Glomerular visceral epithelial cell (primary cell): ENCODE measurements at regions not wholly inside any gene's neighbourhood (a gene's known extent, or its start where the extent isn't known, plus 50 kb on each side); places are given as distances from the start of the nearest gene placed in this dataset.
A peak's percentile ranks its signal among the peaks of the same experiment; 100 is the strongest.
"Not testable (repeated sequence)": the region's sequence is repeated elsewhere in the genome, so short reads cannot be mapped to it uniquely, and the experiment has no call there.

Source experiments
- DNase-seq: peaks from one replicate; pipeline ENCODE4 v3.0.0-alpha.2; 2016; ENCODE audit errors: extremely low spot score

GRCh38 chr5:124126504-124127217, 614.7 kb downstream of the CSNK1G3 start:
- DNase-seq, result peak; percentile 40

GRCh38 chr5:124124711-124125229, 612.8 kb downstream of the CSNK1G3 start:
- no peak for DNase-seq

GRCh38 chr5:124121198-124121597, 609.2 kb downstream of the CSNK1G3 start:
- no peak for DNase-seq

GRCh38 chr5:124114911-124115310, 602.9 kb downstream of the CSNK1G3 start:
- no peak for DNase-seq

GRCh38 chr5:124111886-124112285, 599.9 kb downstream of the CSNK1G3 start:
- DNase-seq, result peak; percentile 6

GRCh38 chr5:124110942-124111341, 599.0 kb downstream of the CSNK1G3 start:
- no peak for DNase-seq

- no peak for DNase-seq
Measured at GRCh38 chr5:124105326-124105725, 593.3 kb downstream of the CSNK1G3 start.

GRCh38 chr5:124104821-124105220, 592.8 kb downstream of the CSNK1G3 start:
- no peak for DNase-seq

- no peak for DNase-seq
Measured at GRCh38 chr5:124104344-124104743, 592.4 kb downstream of the CSNK1G3 start.

GRCh38 chr5:124103671-124104070, 591.7 kb downstream of the CSNK1G3 start:
- peak; percentile 56 for DNase-seq

GRCh38 chr5:124103056-124103455, 591.1 kb downstream of the CSNK1G3 start:
- not testable (repeated sequence) for DNase-seq

- DNase-seq, result no peak
Measured at GRCh38 chr5:124102486-124102885, 590.5 kb downstream of the CSNK1G3 start.

- DNase-seq, result no peak
Measured at GRCh38 chr5:124093658-124094057, 581.7 kb downstream of the CSNK1G3 start.

- no peak for DNase-seq
Measured at GRCh38 chr5:124090115-124090514, 578.1 kb downstream of the CSNK1G3 start.

GRCh38 chr5:124089578-124089977, 577.6 kb downstream of the CSNK1G3 start:
- DNase-seq, result no peak

- no peak for DNase-seq
Measured at GRCh38 chr5:124088289-124089032, 576.5 kb downstream of the CSNK1G3 start.

GRCh38 chr5:124087752-124088151, 575.8 kb downstream of the CSNK1G3 start:
- no peak for DNase-seq

- DNase-seq, result no peak
Measured at GRCh38 chr5:124080256-124080655, 568.3 kb downstream of the CSNK1G3 start.

GRCh38 chr5:124079062-124079461, 567.1 kb downstream of the CSNK1G3 start:
- DNase-seq, result no peak

GRCh38 chr5:124074500-124074899, 562.5 kb downstream of the CSNK1G3 start:
- no peak for DNase-seq

GRCh38 chr5:124072570-124072969, 560.6 kb downstream of the CSNK1G3 start:
- DNase-seq, result no peak

GRCh38 chr5:124071039-124071438, 559.1 kb downstream of the CSNK1G3 start:
- no peak for DNase-seq

- DNase-seq, result no peak
Measured at GRCh38 chr5:124065508-124065907, 553.5 kb downstream of the CSNK1G3 start.
